GM21528 (cell line): ENCODE measurements at regions not wholly inside any gene's neighbourhood (a gene's known extent, or its start where the extent isn't known, plus 50 kb on each side); places are given as distances from the start of the nearest gene placed in this dataset.
A peak's percentile ranks its signal among the peaks of the same experiment; 100 is the strongest.

ENCODE experiments used
- ATAC-seq: cut with Tn5 transposase; IDR thresholded peaks from one replicate; pipeline ENCODE4 v1.9.1; 2021; ENCODE audit warnings: mild to moderate bottlenecking, moderate library complexity; ENCODE audit not compliant: unreplicated experiment, low FRiP score

GRCh38 chr17:55635253-55635914, 87.3 kb downstream of the TMEM100 start:
- ATAC-seq, result no peak

- no peak for ATAC-seq
Observed at GRCh38 chr17:55634702-55635101, 88.0 kb downstream of the TMEM100 start.

GRCh38 chr17:55632893-55633292, 89.8 kb downstream of the TMEM100 start:
- no peak for ATAC-seq

- ATAC-seq, result no peak
Observed at GRCh38 chr17:55632236-55632635, 90.4 kb downstream of the TMEM100 start.

GRCh38 chr17:55629995-55630394, 92.7 kb downstream of the TMEM100 start:
- no peak for ATAC-seq

GRCh38 chr17:55625521-55625920, 97.1 kb downstream of the TMEM100 start:
- ATAC-seq, result peak; percentile 57

- ATAC-seq, result no peak
Observed at GRCh38 chr17:55624772-55625433, 97.8 kb downstream of the TMEM100 start.

- ATAC-seq, result no peak
Observed at GRCh38 chr17:55622547-55622946, 100.1 kb downstream of the TMEM100 start.

GRCh38 chr17:55620945-55621344, 101.7 kb downstream of the TMEM100 start:
- no peak for ATAC-seq

GRCh38 chr17:55620023-55620422, 102.6 kb downstream of the TMEM100 start:
- no peak for ATAC-seq

- ATAC-seq, result no peak
Observed at GRCh38 chr17:55617441-55617840, 105.2 kb downstream of the TMEM100 start.

GRCh38 chr17:55614061-55614460, 102.8 kb upstream of the SMIM36 start:
- ATAC-seq, result no peak

GRCh38 chr17:55612691-55613141, 101.5 kb upstream of the SMIM36 start:
- no peak for ATAC-seq

GRCh38 chr17:55607731-55608341, 96.6 kb upstream of the SMIM36 start:
- ATAC-seq, result no peak

- ATAC-seq, result no peak
Observed at GRCh38 chr17:55606488-55606815, 95.2 kb upstream of the SMIM36 start.

- ATAC-seq, result no peak
Observed at GRCh38 chr17:55605705-55606487, 94.6 kb upstream of the SMIM36 start.

- ATAC-seq, result no peak
Observed at GRCh38 chr17:55601874-55602364, 90.7 kb upstream of the SMIM36 start.

- no peak for ATAC-seq
Observed at GRCh38 chr17:55598495-55598894, 87.2 kb upstream of the SMIM36 start.

GRCh38 chr17:55588446-55589242, 77.4 kb upstream of the SMIM36 start:
- ATAC-seq, result no peak

GRCh38 chr17:55587608-55588139, 76.4 kb upstream of the SMIM36 start:
- ATAC-seq, result no peak
